NCI-H524 (cell line): ENCODE measurements at regions not wholly inside any gene's neighbourhood (a gene's known extent, or its start where the extent isn't known, plus 50 kb on each side); places are given as distances from the start of the nearest gene placed in this dataset.

Experiments
- DNase-seq, 2 experiments: peaks; one replicate each; lab custom pipeline; 2025; lab: John Stamatoyannopoulos, UW

- no peak for DNase-seq
Observed at GRCh38 chr13:88866195-88866594, 1195.0 kb downstream of the SLITRK5 start.

GRCh38 chr13:88883741-88884140 lies 1212.6 kb downstream of the SLITRK5 start:
- DNase-seq, result no peak

GRCh38 chr13:88887045-88887662 lies 1216.0 kb downstream of the SLITRK5 start:
- no peak for DNase-seq

- DNase-seq, result no peak
Observed at GRCh38 chr13:88895261-88895941, 1224.2 kb downstream of the SLITRK5 start.

- no peak for DNase-seq
Observed at GRCh38 chr13:88896466-88896865, 1225.3 kb downstream of the SLITRK5 start.

GRCh38 chr13:88908961-88909441 lies 1237.8 kb downstream of the SLITRK5 start:
- DNase-seq, result no peak

- no peak for DNase-seq
Observed at GRCh38 chr13:88919970-88920628, 1248.9 kb downstream of the SLITRK5 start.

GRCh38 chr13:88925954-88926353 lies 1254.8 kb downstream of the SLITRK5 start:
- no peak for DNase-seq

- no peak for DNase-seq
Observed at GRCh38 chr13:88926890-88927502, 1255.8 kb downstream of the SLITRK5 start.

- DNase-seq, result no peak
Observed at GRCh38 chr13:88932950-88933349, 1261.8 kb downstream of the SLITRK5 start.

- peak; percentile 32 to 85 for DNase-seq
Observed at GRCh38 chr13:88937384-88937783, 1266.2 kb downstream of the SLITRK5 start.

- DNase-seq, result no peak
Observed at GRCh38 chr13:88945793-88946192, 1274.6 kb downstream of the SLITRK5 start.

- no peak for DNase-seq
Observed at GRCh38 chr13:88948501-88948900, 1277.3 kb downstream of the SLITRK5 start.

GRCh38 chr13:88958821-88959220 lies 1287.7 kb downstream of the SLITRK5 start:
- DNase-seq, result no peak

GRCh38 chr13:88976466-88976865 lies 1305.3 kb downstream of the SLITRK5 start:
- no peak for DNase-seq

- no peak for DNase-seq
Observed at GRCh38 chr13:88978607-88979006, 1307.4 kb downstream of the SLITRK5 start.

GRCh38 chr13:88979465-88980175 lies 1308.4 kb downstream of the SLITRK5 start:
- DNase-seq, result peak in 1 of 2 experiments; percentile 34

GRCh38 chr13:89003656-89004055 lies 1332.5 kb downstream of the SLITRK5 start:
- DNase-seq, result no peak

GRCh38 chr13:89011615-89012014 lies 1340.4 kb downstream of the SLITRK5 start:
- no peak for DNase-seq

- DNase-seq, result no peak
Observed at GRCh38 chr13:89027694-89028306, 1356.6 kb downstream of the SLITRK5 start.

- DNase-seq, result no peak
Observed at GRCh38 chr13:89029062-89029461, 1357.9 kb downstream of the SLITRK5 start.

GRCh38 chr13:89034015-89034414 lies 1362.8 kb downstream of the SLITRK5 start:
- DNase-seq, result no peak
